ENCODE measurements at regions not wholly inside any gene's neighbourhood (a gene's known extent, or its start where the extent isn't known, plus 50 kb on each side); places are given as distances from the start of the nearest gene placed in this dataset.
A peak's percentile ranks its signal among the peaks of the same experiment; 100 is the strongest.

GRCh38 chr12:39005671-39006070, 100.3 kb upstream of the CPNE8 start:
- no peak overlapping the region for H3K4me3 ChIP-seq
- DNase-seq (ENCODE audit: extremely low read depth in 1 of 4, low spot score in 3 of 4) (no peak), ATAC-seq (no peak), FAIRE-seq (no peak)
- no peaks in the 10 kb centered on the region for H3K27me3 ChIP-seq (ENCODE audit: control insufficient read depth in 2 of 2, insufficient read depth in 2 of 2, low read length in 2 of 2)
- TF ChIP-seq TCF7 (IDR thresholded peaks at IDR 0.05; ENCODE audit: borderline replicate concordance) (no peak), ZNF699 (CRISPR knock-in tag; IDR thresholded peaks at IDR 0.05; ENCODE audit: insufficient replicate concordance) (no peak), XRCC3 (IDR thresholded peaks at IDR 0.05) (no peak), ZNF316 (IDR thresholded peaks at IDR 0.05) (peak; percentile 39; the same call in 1 of the 2 replicates), ATF7 (IDR thresholded peaks at IDR 0.05) (no peak), MAFF (IDR thresholded peaks at IDR 0.05; ENCODE audit: low read length) (peak; percentile 17; the same call in 1 of the 2 replicates)
- POLR2A ChIA-PET, result no interaction called here
- no peaks in the 10 kb centered on the region for H3K36me3 ChIP-seq (ENCODE audit: control insufficient read depth, insufficient read depth, low read length)
- in situ Hi-C loops (cut with MboI) (no loop called here), intact Hi-C loops (cut with micrococcal nuclease) (no loop called here)
- H3K79me2 ChIP-seq (ENCODE audit: control insufficient read depth, insufficient read depth, low read length), result no peaks in the 10 kb centered on the region
- no peak overlapping the region for H3K9ac ChIP-seq (ENCODE audit: insufficient read depth in 1 of 2, low read depth in 2 of 2, low read length in 2 of 2)
- H3K27ac ChIP-seq (ENCODE audit: extremely low read depth, low read depth, low read length), result no peak overlapping the region
- no TSS peak for BruUV-seq (replicated peaks)
- CTCF ChIA-PET (ENCODE audit: low intra/inter-chr PET ratio), result no interaction called here
- no peak overlapping the region for H2AFZ ChIP-seq (ENCODE audit: low read depth, low read length)
- H3K4me2 ChIP-seq (ENCODE audit: insufficient read depth, low read length), result no peak overlapping the region
- no peaks in the 10 kb centered on the region for H3K4me1 ChIP-seq (replicated peaks in 1 of 2; ENCODE audit: control insufficient read depth in 2 of 2, insufficient read depth in 2 of 2, low read length in 2 of 2)
- H3K9me3 ChIP-seq (replicated peaks; ENCODE audit: control insufficient read depth, insufficient read depth, low read depth, low read length), result no peaks in the 10 kb centered on the region
- H4K20me1 ChIP-seq (replicated peaks; ENCODE audit: control insufficient read depth, insufficient read depth, low read length), result no peaks in the 10 kb centered on the region
- no peaks in the 10 kb centered on the region for H3K9me1 ChIP-seq (ENCODE audit: control insufficient read depth, insufficient read depth, low read length)

- no TSS peak for BruUV-seq (replicated peaks)
- ChIA-PET CTCF (ENCODE audit: low intra/inter-chr PET ratio) (no interaction called here), POLR2A (no interaction called here)
- Histone ChIP-seq H3K36me3 (ENCODE audit: control insufficient read depth, insufficient read depth, low read length) (no peaks in the 10 kb centered on the region), H3K4me1 (replicated peaks in 1 of 2; ENCODE audit: control insufficient read depth in 2 of 2, insufficient read depth in 2 of 2, low read length in 2 of 2) (no peaks in the 10 kb centered on the region), H3K9ac (ENCODE audit: insufficient read depth in 1 of 2, low read depth in 2 of 2, low read length in 2 of 2) (no peak overlapping the region), H3K4me2 (ENCODE audit: insufficient read depth, low read length) (no peak overlapping the region), H3K27me3 (ENCODE audit: control insufficient read depth in 2 of 2, insufficient read depth in 2 of 2, low read length in 2 of 2) (no peaks in the 10 kb centered on the region), H3K9me1 (ENCODE audit: control insufficient read depth, insufficient read depth, low read length) (no peaks in the 10 kb centered on the region), H3K9me3 (replicated peaks; ENCODE audit: control insufficient read depth, insufficient read depth, low read depth, low read length) (no peaks in the 10 kb centered on the region), H3K27ac (ENCODE audit: extremely low read depth, low read depth, low read length) (no peak overlapping the region), H2AFZ (ENCODE audit: low read depth, low read length) (no peak overlapping the region), H3K4me3 (no peak overlapping the region), H3K79me2 (ENCODE audit: control insufficient read depth, insufficient read depth, low read length) (no peaks in the 10 kb centered on the region), H4K20me1 (replicated peaks; ENCODE audit: control insufficient read depth, insufficient read depth, low read length) (no peaks in the 10 kb centered on the region)
- ATAC-seq (no peak), FAIRE-seq (no peak), DNase-seq (ENCODE audit: extremely low read depth in 1 of 4, low spot score in 3 of 4) (no peak)
- WGBS (ENCODE audit: insufficient coverage, low coverage, missing lambda C conversion rate), result 0% methylated on average over 3 of the region's 3 CpGs
- intact Hi-C loops (cut with micrococcal nuclease) (no loop called here), in situ Hi-C loops (cut with MboI) (no loop called here)
- no peak for TF ChIP-seq CUX1 (CRISPR knock-in tag; IDR thresholded peaks at IDR 0.05)
- TF ChIP-seq BRF2 (IDR thresholded peaks at IDR 0.05; ENCODE audit: borderline replicate concordance, insufficient read depth, insufficient read length), result no peak
- TF ChIP-seq ZNF175 (CRISPR knock-in tag; IDR thresholded peaks at IDR 0.05; ENCODE audit: low read depth), result no peak
These were observed 98.3 kb upstream of the CPNE8 start for GRCh38 chr12:39003541-39004155.

All from K562 (cell line).